Activated naive CD8-positive, alpha-beta T cell (primary cell): ENCODE measurements at regions not wholly inside any gene's neighbourhood (a gene's known extent, or its start where the extent isn't known, plus 50 kb on each side); places are given as distances from the start of the nearest gene placed in this dataset.

ENCODE experiments used
- H3K27ac Mint-ChIP-seq: one replicate; pipeline ENCODE4 v1.8.0; 2021; ENCODE audit warnings: mixed read lengths
- H3K27me3 Mint-ChIP-seq: one replicate; pipeline ENCODE4 v1.8.0; 2021; ENCODE audit warnings: mixed read lengths
- H3K36me3 Mint-ChIP-seq: one replicate; pipeline ENCODE4 v1.8.0; 2021; ENCODE audit warnings: mixed read lengths
- H3K4me1 Mint-ChIP-seq: one replicate; pipeline ENCODE4 v1.8.0; 2021; ENCODE audit warnings: low read depth, mixed read lengths
- H3K4me3 Mint-ChIP-seq: one replicate; pipeline ENCODE4 v1.8.0; 2021; ENCODE audit warnings: mild to moderate bottlenecking, mixed read lengths
- H3K9me3 Mint-ChIP-seq: one replicate; pipeline ENCODE4 v1.8.0; 2021; ENCODE audit warnings: low read depth, mixed read lengths

DNA sequence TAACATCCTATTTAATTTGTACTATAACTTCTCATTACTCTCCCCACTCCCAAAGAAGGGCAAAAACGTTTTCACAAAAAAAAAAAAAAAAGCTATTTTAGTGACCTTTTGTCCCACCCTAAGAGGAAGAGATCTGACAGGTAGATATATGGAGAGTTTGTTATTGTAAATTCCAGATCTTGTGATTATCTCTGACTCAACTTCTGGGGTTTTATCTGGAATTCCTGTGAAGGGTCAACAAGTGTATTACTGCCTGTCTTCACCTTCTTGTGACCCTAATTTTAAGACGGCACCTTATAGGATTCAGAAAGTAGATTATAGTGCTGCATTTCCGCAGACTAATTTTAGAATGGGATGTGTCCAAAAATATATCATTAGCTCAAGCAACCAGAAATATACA lies 205.9 kb upstream of the CDIN1 start:
- peaks cover 1% of the 10 kb centered on the region for H3K27me3 Mint-ChIP-seq
- no peak overlapping the region for H3K4me3 Mint-ChIP-seq
- H3K27ac Mint-ChIP-seq: no peak overlapping the region
- no peaks in the 10 kb centered on the region for H3K4me1 Mint-ChIP-seq
- H3K36me3 Mint-ChIP-seq: no peaks in the 10 kb centered on the region
- peaks cover 4% of the 10 kb centered on the region for H3K9me3 Mint-ChIP-seq

DNA sequence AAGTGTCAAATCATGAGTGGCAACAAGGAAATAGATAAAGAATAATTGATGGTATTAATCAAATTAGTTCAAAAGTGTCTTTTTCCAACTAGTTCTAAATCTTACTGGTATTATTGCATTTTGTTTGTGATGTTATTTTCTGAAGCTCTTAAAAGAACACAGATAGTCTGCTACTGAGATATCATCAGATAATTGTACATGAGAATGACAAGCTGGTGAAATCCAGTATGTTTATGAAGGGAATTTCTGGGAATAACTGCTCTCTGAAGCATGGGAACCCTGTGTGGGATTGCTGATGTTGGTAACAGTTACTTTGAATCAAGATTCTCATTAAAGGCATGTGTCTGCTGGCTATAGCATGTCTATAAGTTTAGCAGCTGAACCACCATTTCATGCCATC lies 190.3 kb upstream of the CDIN1 start:
- Mint-ChIP-seq H3K4me1 (no peaks in the 10 kb centered on the region), H3K36me3 (no peaks in the 10 kb centered on the region), H3K9me3 (no peaks in the 10 kb centered on the region), H3K27ac (no peak overlapping the region), H3K27me3 (no peaks in the 10 kb centered on the region), H3K4me3 (no peak overlapping the region)

DNA sequence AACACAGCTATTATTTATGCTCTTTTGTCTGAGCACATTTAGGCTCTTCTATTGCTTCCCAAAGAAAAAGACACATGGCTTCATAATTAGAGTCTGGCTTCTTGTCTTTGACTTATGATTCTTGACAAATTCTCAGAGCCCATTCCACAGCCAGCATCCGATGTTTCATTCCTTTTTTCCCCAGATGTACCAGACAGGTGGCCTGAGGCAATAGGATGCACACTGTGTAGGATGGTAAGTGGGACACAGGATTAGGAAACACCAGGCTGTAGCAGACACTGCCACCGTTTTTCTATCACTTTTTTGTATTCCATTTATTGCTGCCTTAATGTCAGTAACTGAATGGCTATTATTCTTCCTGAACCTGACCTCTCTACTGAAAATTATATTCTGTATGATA lies 188.9 kb upstream of the CDIN1 start:
- H3K27me3 Mint-ChIP-seq: peaks cover 2% of the 10 kb centered on the region

DNA sequence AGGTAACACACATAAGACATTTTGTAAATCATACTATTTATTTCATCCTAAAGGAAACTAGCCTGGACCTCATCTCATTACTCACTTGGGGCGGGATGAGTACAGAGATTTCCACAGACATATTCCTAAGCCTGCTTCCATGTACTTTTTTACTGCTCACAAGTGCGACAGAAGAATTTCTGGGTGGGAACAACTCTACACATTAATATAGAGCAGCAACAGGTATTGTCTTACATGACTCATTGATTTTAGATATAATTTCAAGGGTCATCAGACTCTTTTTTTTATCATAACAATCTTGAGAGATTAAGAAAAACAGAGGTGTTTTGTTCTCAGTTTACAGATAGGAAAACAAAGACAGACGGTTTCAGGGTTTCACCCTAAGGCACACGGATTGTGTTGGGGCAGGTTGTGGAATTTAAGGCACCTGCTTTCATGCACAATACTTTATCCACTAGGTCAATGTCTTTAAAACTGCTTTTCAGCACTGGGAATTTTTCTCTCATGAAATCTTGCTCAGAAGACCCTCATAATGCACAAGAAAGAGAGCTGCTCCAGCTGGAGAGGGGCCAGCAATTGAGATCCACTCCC lies 186.7 kb upstream of the CDIN1 start:
- Mint-ChIP-seq H3K27me3 (peaks cover 2% of the 10 kb centered on the region), H3K27ac (no peak overlapping the region), H3K4me1 (no peaks in the 10 kb centered on the region), H3K36me3 (no peaks in the 10 kb centered on the region), H3K9me3 (no peaks in the 10 kb centered on the region), H3K4me3 (no peak overlapping the region)

More for the DNA sequence above, 188.9 kb upstream of the CDIN1 start:
- Mint-ChIP-seq H3K4me1 (no peaks in the 10 kb centered on the region), H3K4me3 (no peak overlapping the region), H3K36me3 (no peaks in the 10 kb centered on the region), H3K9me3 (no peaks in the 10 kb centered on the region), H3K27ac (no peak overlapping the region)

DNA sequence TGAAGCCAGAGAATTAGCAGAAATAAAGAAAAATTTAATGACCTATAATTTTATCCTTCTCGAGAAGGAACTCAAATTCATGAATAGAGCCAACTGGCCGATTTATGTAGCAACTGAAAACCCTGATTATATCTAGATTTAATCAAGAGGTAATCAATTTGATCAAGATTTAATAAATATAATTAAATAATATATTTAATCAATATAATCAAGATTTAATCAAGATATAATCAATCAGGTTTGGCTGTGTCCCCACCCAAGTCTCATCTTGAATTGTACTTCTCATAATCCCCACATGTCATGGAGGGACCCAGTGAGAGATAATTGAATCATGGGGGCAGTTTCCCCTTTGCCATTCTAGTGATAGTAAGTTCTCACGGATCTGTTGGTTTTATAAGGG lies 181.2 kb upstream of the CDIN1 start:
- Mint-ChIP-seq H3K36me3 (no peaks in the 10 kb centered on the region), H3K4me3 (no peak overlapping the region), H3K4me1 (no peaks in the 10 kb centered on the region), H3K27me3 (peaks cover 13% of the 10 kb centered on the region), H3K27ac (no peak overlapping the region), H3K9me3 (peaks cover under 1% of the 10 kb centered on the region)

DNA sequence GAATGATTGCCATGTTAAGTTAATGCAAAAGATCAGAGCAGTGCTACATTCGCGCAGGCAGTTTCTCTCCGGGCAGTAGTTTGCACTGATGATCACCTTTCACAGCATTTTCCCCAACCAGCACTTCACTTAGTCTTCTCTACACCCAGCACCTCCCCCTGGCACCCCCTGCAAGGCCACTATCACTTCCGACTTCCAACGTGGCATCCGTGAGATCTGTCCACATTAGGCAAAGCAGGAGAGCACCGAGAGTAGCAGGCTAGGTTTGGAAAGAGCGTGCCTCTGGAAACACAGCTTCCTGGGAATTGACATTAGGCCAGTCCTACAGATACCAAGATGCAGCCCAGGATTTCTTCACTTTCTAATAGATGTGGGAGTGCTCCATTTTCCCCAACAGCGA lies 180.2 kb upstream of the CDIN1 start:
- peaks cover 17% of the 10 kb centered on the region for H3K27me3 Mint-ChIP-seq
- no peaks in the 10 kb centered on the region for H3K36me3 Mint-ChIP-seq
- H3K9me3 Mint-ChIP-seq: peaks cover 3% of the 10 kb centered on the region

DNA sequence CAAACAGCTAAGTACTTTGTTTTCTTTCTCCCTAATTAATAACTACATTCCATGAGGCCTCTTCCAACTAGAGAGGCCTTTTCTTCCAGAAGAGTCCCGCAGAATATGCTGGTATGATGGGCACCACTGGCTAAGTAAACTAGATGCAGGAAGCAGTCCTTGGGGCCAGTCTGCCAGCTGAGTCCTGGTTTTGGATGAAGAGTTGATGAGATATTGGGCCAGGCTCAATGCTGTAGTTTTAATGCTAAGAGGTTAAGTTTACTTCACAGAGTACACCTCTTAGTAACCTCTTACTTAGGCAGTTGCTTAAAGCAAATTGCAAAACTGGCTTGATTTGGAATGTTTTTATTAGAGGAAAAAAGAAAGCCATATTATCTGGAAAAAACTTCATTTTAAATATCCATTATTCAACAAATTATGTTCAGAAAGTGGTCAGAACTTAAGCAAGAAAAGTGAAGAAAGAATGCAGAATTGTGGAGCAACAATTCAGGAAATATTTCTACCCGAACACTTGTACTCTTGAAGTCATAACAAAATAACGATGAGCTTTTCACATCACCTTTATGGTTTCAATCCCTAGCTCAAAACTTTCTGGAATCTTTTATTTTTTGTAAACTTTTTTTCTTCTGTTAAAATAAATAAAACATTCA lies 178.4 kb upstream of the CDIN1 start:
- Mint-ChIP-seq H3K4me3 (no peak overlapping the region), H3K4me1 (no peaks in the 10 kb centered on the region), H3K27me3 (peaks cover 15% of the 10 kb centered on the region), H3K9me3 (peaks cover 3% of the 10 kb centered on the region), H3K27ac (no peak overlapping the region), H3K36me3 (no peaks in the 10 kb centered on the region)

More for the DNA sequence above, 180.2 kb upstream of the CDIN1 start:
- Mint-ChIP-seq H3K4me3 (no peak overlapping the region), H3K27ac (no peak overlapping the region), H3K4me1 (no peaks in the 10 kb centered on the region)

DNA sequence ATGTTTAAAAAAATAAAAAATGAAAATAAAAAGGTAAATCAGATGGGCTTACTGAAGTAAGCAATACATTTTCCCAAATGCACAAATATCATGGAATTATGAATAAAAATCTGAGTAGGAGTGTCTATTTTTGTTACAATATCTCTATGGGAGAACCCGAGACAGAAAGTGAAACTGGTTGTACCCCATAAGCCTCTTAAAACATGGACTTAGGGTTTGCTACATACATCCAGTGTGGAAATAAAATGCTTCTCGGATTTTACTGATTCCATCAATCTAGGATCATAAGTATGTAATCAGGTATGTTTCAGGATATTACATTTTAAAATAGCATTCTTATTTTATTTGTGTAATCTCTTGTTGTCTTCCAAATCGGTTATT lies 177.8 kb upstream of the CDIN1 start:
- Mint-ChIP-seq H3K36me3 (no peaks in the 10 kb centered on the region), H3K27me3 (peaks cover 15% of the 10 kb centered on the region), H3K9me3 (peaks cover 3% of the 10 kb centered on the region), H3K4me1 (no peaks in the 10 kb centered on the region), H3K4me3 (no peak overlapping the region), H3K27ac (no peak overlapping the region)

DNA sequence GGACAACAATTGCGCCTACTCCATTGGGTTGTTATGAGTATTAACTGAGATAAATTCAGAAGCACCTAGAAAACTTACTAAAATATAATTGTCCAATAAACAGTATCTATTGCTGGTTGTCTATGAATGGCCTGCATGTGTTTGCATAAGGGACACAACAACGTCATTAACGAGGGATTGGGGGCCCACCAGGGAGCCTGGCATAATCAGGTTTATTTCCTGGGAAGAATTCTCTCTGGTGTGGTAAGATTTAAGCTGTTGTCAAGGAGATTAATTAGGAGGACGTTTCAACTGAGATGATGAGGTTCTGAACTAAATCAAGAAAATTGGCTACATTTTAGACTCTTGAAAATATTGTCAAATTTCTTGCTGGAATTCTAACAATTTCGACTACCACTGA lies 176.1 kb upstream of the CDIN1 start:
- Mint-ChIP-seq H3K27me3 (peaks cover 12% of the 10 kb centered on the region), H3K27ac (no peak overlapping the region), H3K9me3 (peaks cover 3% of the 10 kb centered on the region), H3K4me3 (no peak overlapping the region), H3K36me3 (no peaks in the 10 kb centered on the region), H3K4me1 (no peaks in the 10 kb centered on the region)

DNA sequence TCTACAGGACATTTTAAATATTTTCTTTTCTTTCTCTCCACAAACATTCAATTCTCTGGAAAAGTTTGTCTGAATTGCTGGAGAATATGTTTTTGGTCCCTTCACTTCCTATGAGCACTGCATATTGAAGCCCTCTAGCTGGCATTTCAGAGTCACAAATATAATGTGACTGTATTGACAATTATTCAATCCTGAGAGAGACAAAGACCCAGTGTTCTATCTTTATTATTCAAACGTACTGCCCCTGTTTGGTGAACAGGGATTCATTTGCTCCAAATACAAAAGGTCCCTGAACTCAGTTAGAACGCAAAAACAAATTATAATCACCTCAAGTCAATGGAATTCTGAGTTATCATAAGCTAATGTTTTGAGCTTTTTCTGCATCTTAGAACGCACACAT lies 173.1 kb upstream of the CDIN1 start:
- peaks cover 3% of the 10 kb centered on the region for H3K9me3 Mint-ChIP-seq
- no peak overlapping the region for H3K4me3 Mint-ChIP-seq
- H3K4me1 Mint-ChIP-seq: no peaks in the 10 kb centered on the region
- H3K36me3 Mint-ChIP-seq: no peaks in the 10 kb centered on the region
- no peak overlapping the region for H3K27ac Mint-ChIP-seq
- peaks cover 9% of the 10 kb centered on the region for H3K27me3 Mint-ChIP-seq

DNA sequence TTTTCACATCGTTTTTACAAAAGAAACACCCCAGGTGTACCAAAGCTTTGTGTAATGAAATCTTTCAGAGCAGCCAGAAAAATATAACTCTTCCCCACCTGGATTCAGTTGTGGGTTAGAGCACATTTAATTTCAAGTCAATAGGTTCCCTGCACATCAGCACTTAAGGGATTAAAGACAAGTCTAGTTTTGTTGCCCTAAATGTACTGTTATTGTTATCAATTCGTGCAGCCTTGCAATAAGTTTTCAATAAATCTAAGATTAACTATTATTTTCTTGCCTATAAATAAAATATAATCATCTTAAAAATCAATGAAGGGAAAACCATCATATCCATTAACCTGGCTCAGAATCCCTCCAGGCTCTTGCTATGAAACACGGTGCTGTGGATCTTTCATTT lies 172.5 kb upstream of the CDIN1 start:
- Mint-ChIP-seq H3K9me3 (peaks cover 3% of the 10 kb centered on the region), H3K4me3 (no peak overlapping the region), H3K27me3 (peaks cover 9% of the 10 kb centered on the region), H3K27ac (no peak overlapping the region), H3K4me1 (no peaks in the 10 kb centered on the region), H3K36me3 (no peaks in the 10 kb centered on the region)

DNA sequence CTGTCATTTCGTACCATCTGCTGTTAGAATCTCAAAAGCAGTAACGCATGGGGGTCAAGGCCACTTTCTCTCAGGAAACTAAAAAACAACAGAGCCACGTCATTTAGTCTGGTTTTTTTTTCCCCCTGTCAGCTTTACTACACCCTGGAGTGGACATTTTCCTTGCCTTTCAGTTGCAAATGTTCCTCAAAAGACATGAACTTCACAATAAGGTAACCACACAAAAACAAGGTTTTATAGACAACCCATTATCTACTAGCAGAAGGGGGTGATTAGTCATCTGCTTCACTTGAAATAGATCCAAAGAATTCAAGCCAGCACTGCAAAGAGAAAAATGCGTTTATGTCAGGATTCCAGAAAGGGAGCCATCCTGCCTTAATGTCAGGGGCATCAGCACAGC lies 171.8 kb upstream of the CDIN1 start:
- no peaks in the 10 kb centered on the region for H3K36me3 Mint-ChIP-seq

DNA sequence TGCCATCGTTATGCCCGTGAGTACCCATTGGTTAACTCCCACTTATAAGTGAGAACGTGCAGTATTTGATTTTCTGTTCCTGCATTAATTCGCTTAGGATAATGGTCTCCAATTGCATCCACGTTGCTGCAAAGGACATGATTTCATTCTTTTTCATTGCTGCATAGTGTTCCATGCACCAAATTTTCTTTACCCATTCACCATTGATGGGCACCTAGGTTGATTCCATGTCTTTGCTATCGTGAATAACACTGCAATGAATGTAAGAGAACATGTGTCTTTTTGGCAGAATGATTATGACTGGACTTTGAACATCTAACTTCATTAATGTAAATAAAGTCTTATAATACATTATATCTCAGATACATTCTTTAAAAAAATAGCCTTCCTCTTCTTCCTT lies 169.6 kb upstream of the CDIN1 start:
- no peak overlapping the region for H3K27ac Mint-ChIP-seq
- H3K27me3 Mint-ChIP-seq: no peaks in the 10 kb centered on the region
- no peak overlapping the region for H3K4me3 Mint-ChIP-seq
- no peaks in the 10 kb centered on the region for H3K36me3 Mint-ChIP-seq
- H3K4me1 Mint-ChIP-seq: no peaks in the 10 kb centered on the region
- H3K9me3 Mint-ChIP-seq: no peaks in the 10 kb centered on the region

More for the DNA sequence above, 171.8 kb upstream of the CDIN1 start:
- no peak overlapping the region for H3K4me3 Mint-ChIP-seq
- peaks cover 9% of the 10 kb centered on the region for H3K27me3 Mint-ChIP-seq
- H3K9me3 Mint-ChIP-seq: peaks cover 3% of the 10 kb centered on the region
- H3K27ac Mint-ChIP-seq: no peak overlapping the region
- no peaks in the 10 kb centered on the region for H3K4me1 Mint-ChIP-seq

DNA sequence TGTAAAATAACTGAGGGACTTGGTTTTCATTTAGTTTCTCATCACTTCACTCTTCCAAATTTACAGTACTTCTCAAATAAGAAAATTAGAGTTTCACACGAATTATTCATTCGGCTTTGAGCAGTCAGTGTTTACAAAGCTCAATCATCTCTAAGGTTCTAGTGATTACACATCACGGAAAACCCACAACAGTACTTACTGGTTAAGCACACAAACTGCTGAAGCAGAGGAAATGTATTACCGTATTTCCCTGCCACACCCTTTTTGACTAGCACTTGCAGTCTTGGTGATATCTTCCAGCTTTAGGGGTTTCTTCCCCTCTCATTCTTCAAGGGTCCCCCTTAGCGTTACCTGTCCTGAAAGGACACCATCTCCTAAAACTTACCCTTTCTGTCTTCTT lies 164.8 kb upstream of the CDIN1 start:
- no peaks in the 10 kb centered on the region for H3K36me3 Mint-ChIP-seq
- H3K4me1 Mint-ChIP-seq: no peaks in the 10 kb centered on the region
- no peaks in the 10 kb centered on the region for H3K9me3 Mint-ChIP-seq
- peaks cover 2% of the 10 kb centered on the region for H3K27me3 Mint-ChIP-seq
- H3K27ac Mint-ChIP-seq: no peak overlapping the region
- no peak overlapping the region for H3K4me3 Mint-ChIP-seq

DNA sequence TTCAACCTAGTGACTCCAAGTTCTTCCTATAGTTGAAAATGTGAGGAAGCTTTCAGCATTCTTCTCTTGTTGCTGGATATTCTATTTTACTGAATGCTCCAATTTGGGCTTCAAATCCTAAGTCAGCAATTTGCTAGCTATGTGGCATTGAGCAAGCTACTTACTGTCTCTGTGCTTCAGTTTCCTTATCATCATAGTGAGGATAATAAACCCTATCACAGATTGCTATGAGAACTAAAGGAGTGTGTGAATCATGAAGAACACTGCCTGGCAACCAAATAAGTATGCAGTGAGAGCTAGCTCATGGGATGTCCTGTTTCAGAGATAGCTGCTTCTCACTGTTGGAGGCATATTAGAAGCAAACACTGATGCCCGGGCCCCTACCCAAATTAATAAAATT lies 163.8 kb upstream of the CDIN1 start:
- Mint-ChIP-seq H3K4me3 (no peak overlapping the region), H3K36me3 (no peaks in the 10 kb centered on the region), H3K27ac (no peak overlapping the region), H3K4me1 (no peaks in the 10 kb centered on the region), H3K27me3 (peaks cover 2% of the 10 kb centered on the region), H3K9me3 (no peaks in the 10 kb centered on the region)

DNA sequence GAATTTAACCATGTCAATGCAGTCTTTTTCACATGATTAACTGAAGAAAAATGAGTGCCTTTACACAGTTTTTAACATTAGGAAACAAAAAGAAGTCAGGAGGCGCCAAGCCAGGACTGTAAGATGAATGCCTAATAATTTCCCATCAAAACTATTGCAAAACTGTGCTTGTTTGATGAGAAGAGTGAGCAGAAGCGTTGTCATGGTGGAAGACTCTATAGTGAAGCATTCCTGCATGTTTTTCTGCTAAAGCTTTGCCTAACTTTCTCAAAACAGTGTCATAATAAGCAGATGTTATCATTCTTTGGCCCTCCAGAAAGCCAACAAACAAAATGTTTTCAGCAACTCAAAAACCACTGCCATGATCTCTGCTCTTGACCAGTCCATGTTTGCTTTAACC lies 156.8 kb upstream of the CDIN1 start:
- Mint-ChIP-seq H3K9me3 (no peaks in the 10 kb centered on the region), H3K27ac (no peak overlapping the region), H3K27me3 (peaks cover 2% of the 10 kb centered on the region), H3K4me3 (no peak overlapping the region), H3K4me1 (no peaks in the 10 kb centered on the region), H3K36me3 (no peaks in the 10 kb centered on the region)
